ENCODE measurements at regions not wholly inside any gene's neighbourhood (a gene's known extent, or its start where the extent isn't known, plus 50 kb on each side); places are given as distances from the start of the nearest gene placed in this dataset.

- intact Hi-C loops (cut with micrococcal nuclease; ENCODE audit: unreplicated experiment), result loop anchor here (5.0 kb wide), 3 partner anchors 95 to 395 kb away; partner anchors contain the start of gene JMJD1C
- no TSS peak for BruUV-seq (replicated peaks)
- no peak overlapping the region for H3K27ac Mint-ChIP-seq (ENCODE audit: unreplicated experiment)
- no peak for TF ChIP-seq CTCF (IDR thresholded peaks at IDR 0.05; ENCODE audit: unreplicated experiment)
- peaks cover 29% of the 10 kb centered on the region for H3K4me1 Mint-ChIP-seq (ENCODE audit: low read depth, unreplicated experiment)
- H3K36me3 Mint-ChIP-seq (ENCODE audit: insufficient read depth, unreplicated experiment), result no peaks in the 10 kb centered on the region
- H3K4me3 Mint-ChIP-seq (ENCODE audit: low read depth, unreplicated experiment), result no peak overlapping the region
- H3K27me3 Mint-ChIP-seq (ENCODE audit: unreplicated experiment), result peaks cover 27% of the 10 kb centered on the region
- no peaks in the 10 kb centered on the region for H3K9me3 Mint-ChIP-seq (ENCODE audit: low read depth, unreplicated experiment)
- CTCF ChIA-PET, result interaction anchor here (1.1 kb wide), 1 partner anchor 11 kb away, joined by 7 read pairs; no protein-coding TSS in a partner anchor
- no peak for DNase-seq
Measured at GRCh38 chr10:63722537-63722936, 201.3 kb downstream of the REEP3 start.

GRCh38 chr10:63723320-63723719 is 202.1 kb downstream of the REEP3 start:
- H3K27ac Mint-ChIP-seq (ENCODE audit: unreplicated experiment), result no peak overlapping the region
- H3K36me3 Mint-ChIP-seq (ENCODE audit: insufficient read depth, unreplicated experiment), result no peaks in the 10 kb centered on the region
- H3K9me3 Mint-ChIP-seq (ENCODE audit: low read depth, unreplicated experiment), result no peaks in the 10 kb centered on the region
- H3K4me3 Mint-ChIP-seq (ENCODE audit: low read depth, unreplicated experiment), result no peak overlapping the region
- peaks cover 35% of the 10 kb centered on the region for H3K27me3 Mint-ChIP-seq (ENCODE audit: unreplicated experiment)
- H3K4me1 Mint-ChIP-seq (ENCODE audit: low read depth, unreplicated experiment), result peaks cover 22% of the 10 kb centered on the region
- DNase-seq, result no peak
- no TSS peak for BruUV-seq (replicated peaks)
- intact Hi-C loops (cut with micrococcal nuclease; ENCODE audit: unreplicated experiment), result loop anchor here (5.0 kb wide), 3 partner anchors 94 to 396 kb away; partner anchors contain the start of gene JMJD1C
- CTCF ChIA-PET, result no interaction called here
- TF ChIP-seq CTCF (IDR thresholded peaks at IDR 0.05; ENCODE audit: unreplicated experiment), result no peak

- Mint-ChIP-seq H3K4me3 (ENCODE audit: low read depth, unreplicated experiment) (no peak overlapping the region), H3K9me3 (ENCODE audit: low read depth, unreplicated experiment) (no peaks in the 10 kb centered on the region), H3K4me1 (ENCODE audit: low read depth, unreplicated experiment) (peaks cover 18% of the 10 kb centered on the region), H3K27ac (ENCODE audit: unreplicated experiment) (no peak overlapping the region), H3K27me3 (ENCODE audit: unreplicated experiment) (peaks cover 39% of the 10 kb centered on the region), H3K36me3 (ENCODE audit: insufficient read depth, unreplicated experiment) (no peaks in the 10 kb centered on the region)
- CTCF ChIA-PET, result no interaction called here
- no TSS peak for BruUV-seq (replicated peaks)
- intact Hi-C loops (cut with micrococcal nuclease; ENCODE audit: unreplicated experiment), result loop anchor here (5.0 kb wide), 3 partner anchors 94 to 396 kb away; partner anchors contain the start of gene JMJD1C
- TF ChIP-seq CTCF (IDR thresholded peaks at IDR 0.05; ENCODE audit: unreplicated experiment), result no peak
- no peak for DNase-seq
Measured at GRCh38 chr10:63723741-63724140, 202.5 kb downstream of the REEP3 start.

GRCh38 chr10:63724922-63725321 is 203.7 kb downstream of the REEP3 start:
- no TSS peak for BruUV-seq (replicated peaks)
- H3K4me1 Mint-ChIP-seq (ENCODE audit: low read depth, unreplicated experiment), result peaks cover 9% of the 10 kb centered on the region
- CTCF ChIA-PET, result no interaction called here
- H3K9me3 Mint-ChIP-seq (ENCODE audit: low read depth, unreplicated experiment), result no peaks in the 10 kb centered on the region
- no peak overlapping the region for H3K27ac Mint-ChIP-seq (ENCODE audit: unreplicated experiment)
- H3K36me3 Mint-ChIP-seq (ENCODE audit: insufficient read depth, unreplicated experiment), result no peaks in the 10 kb centered on the region
- DNase-seq, result no peak
- intact Hi-C loops (cut with micrococcal nuclease; ENCODE audit: unreplicated experiment), result loop anchor here (5.0 kb wide), 3 partner anchors 92 to 398 kb away; partner anchors contain the start of gene JMJD1C
- peaks cover 40% of the 10 kb centered on the region for H3K27me3 Mint-ChIP-seq (ENCODE audit: unreplicated experiment)
- no peak overlapping the region for H3K4me3 Mint-ChIP-seq (ENCODE audit: low read depth, unreplicated experiment)
- TF ChIP-seq CTCF (IDR thresholded peaks at IDR 0.05; ENCODE audit: unreplicated experiment), result no peak
